Astrocyte of the cerebellum (primary cell): ENCODE measurements at regions not wholly inside any gene's neighbourhood (a gene's known extent, or its start where the extent isn't known, plus 50 kb on each side); places are given as distances from the start of the nearest gene placed in this dataset.

Experiments
- DNase-seq: peaks from one replicate; pipeline ENCODE4 v3.0.0-alpha.2; 2011; ENCODE audit warnings: low read depth
- H3K4me3 ChIP-seq: 2 replicates; pipeline ENCODE4 v1.5.1; 2011; ENCODE audit warnings: mild to moderate bottlenecking, low read depth, low read length, moderate library complexity
- CTCF ChIP-seq: IDR thresholded peaks from 2 replicates; pipeline ENCODE4 v1.5.1; 2012; ENCODE audit warnings: low read length, low read depth, moderate library complexity, mild to moderate bottlenecking; ENCODE audit errors: missing control alignments
- in situ Hi-C: cut with HindIII; loops from 2 replicates; pipeline ENCODE4 v1.10.0; 2017; ENCODE audit warnings: low sequenced_read_pairs

GRCh38 chr4:188639479-188640100 lies 500.3 kb downstream of the TRIML1 start:
- in situ Hi-C loops = no loop called here
- no peak for DNase-seq
- no peak for TF ChIP-seq CTCF
- H3K4me3 ChIP-seq = no peak overlapping the region

- in situ Hi-C loops = no loop called here
- TF ChIP-seq CTCF = no peak
- no peak overlapping the region for H3K4me3 ChIP-seq
- DNase-seq = no peak
Observed at GRCh38 chr4:188647820-188648370, 508.7 kb downstream of the TRIML1 start.

GRCh38 chr4:188649635-188650034 lies 510.4 kb downstream of the TRIML1 start:
- no peak for TF ChIP-seq CTCF
- in situ Hi-C loops = no loop called here
- H3K4me3 ChIP-seq = no peak overlapping the region
- no peak for DNase-seq

- no peak for DNase-seq
- TF ChIP-seq CTCF = no peak
- H3K4me3 ChIP-seq = no peak overlapping the region
- in situ Hi-C loops = no loop called here
Observed at GRCh38 chr4:188650516-188650915, 511.3 kb downstream of the TRIML1 start.

GRCh38 chr4:188657365-188657764 lies 518.1 kb downstream of the TRIML1 start:
- no peak for TF ChIP-seq CTCF
- in situ Hi-C loops = no loop called here
- DNase-seq = no peak
- no peak overlapping the region for H3K4me3 ChIP-seq

- no peak for TF ChIP-seq CTCF
- in situ Hi-C loops = no loop called here
- no peak overlapping the region for H3K4me3 ChIP-seq
- DNase-seq = no peak
Observed at GRCh38 chr4:188658958-188659522, 519.8 kb downstream of the TRIML1 start.
